ENCODE measurements at regions not wholly inside any gene's neighbourhood (a gene's known extent, or its start where the extent isn't known, plus 50 kb on each side); places are given as distances from the start of the nearest gene placed in this dataset.
"Not testable (repeated sequence)": the region's sequence is repeated elsewhere in the genome, so short reads cannot be mapped to it uniquely, and the experiment has no call there.

GRCh38 chr6:69466979-69467570 lies 329.7 kb downstream of the LMBRD1 start:
- DNase-seq = no peak

- no peak for DNase-seq
Observed at GRCh38 chr6:69465866-69466265, 330.9 kb downstream of the LMBRD1 start.

GRCh38 chr6:69456086-69456485 lies 340.7 kb downstream of the LMBRD1 start:
- DNase-seq = no peak

- DNase-seq = not testable (repeated sequence)
Observed at GRCh38 chr6:69454619-69455018, 342.2 kb downstream of the LMBRD1 start.

GRCh38 chr6:69450493-69450892 lies 346.3 kb downstream of the LMBRD1 start:
- not testable (repeated sequence) for DNase-seq

- DNase-seq = no peak
Observed at GRCh38 chr6:69449887-69450286, 346.9 kb downstream of the LMBRD1 start.

All from stimulated activated CD4-positive, alpha-beta T cell treated with anti-CD3 and anti-CD28 coated beads, Interleukin-1b, Interleukin-23, amount 100 ng/mL, for 48 hours (primary cell).